SU-DHL-6 (cell line): ENCODE measurements at regions not wholly inside any gene's neighbourhood (a gene's known extent, or its start where the extent isn't known, plus 50 kb on each side); places are given as distances from the start of the nearest gene placed in this dataset.

Source experiments
- H2AFZ ChIP-seq: fragments of 200-600 bp; sonication (generic); 2 replicates; pipeline ENCODE4 v1.6.1; 2014; ENCODE audit warnings: low read depth, mild to moderate bottlenecking, moderate library complexity, mixed read lengths, antibody characterized with exemption, low read length; ENCODE audit not compliant: severe bottlenecking
- H3F3A ChIP-seq: fragments of 200-600 bp; shearing (Covaris generic); 2 replicates; pipeline ENCODE4 v1.6.0; 2016; ENCODE audit warnings: antibody characterized with exemption, mild to moderate bottlenecking; ENCODE audit not compliant: insufficient read depth
- H3K27ac ChIP-seq: fragments of 200-600 bp; sonication (generic); 2 replicates; pipeline ENCODE4 v1.5.1; 2016; ENCODE audit warnings: low read depth, mild to moderate bottlenecking, low read length, moderate library complexity, mixed read lengths
- H3K27me3 ChIP-seq: fragments of 200-600 bp; sonication (generic), shearing (Covaris generic); 2 replicates; pipeline ENCODE4 v1.6.0; 2014; ENCODE audit warnings: mild to moderate bottlenecking, low read length
- H3K36me3 ChIP-seq: fragments of 200-600 bp; sonication (generic); 2 replicates; pipeline ENCODE4 v1.6.1; 2014; ENCODE audit warnings: mild to moderate bottlenecking, low read length, mixed read lengths
- H3K4me2 ChIP-seq: fragments of 300-600, 200-600 bp; shearing (Covaris generic), sonication (generic); 2 replicates; pipeline ENCODE4 v1.6.0; 2014; ENCODE audit warnings: low read length, low read depth, mild to moderate bottlenecking; ENCODE audit not compliant: poor library complexity, severe bottlenecking
- H3K4me3 ChIP-seq: fragments of 200-600 bp; sonication (generic); 2 replicates; pipeline ENCODE4 v1.5.1; 2014; ENCODE audit warnings: antibody characterized with exemption, low read length, mild to moderate bottlenecking, mixed read lengths; ENCODE audit not compliant: insufficient read depth, poor library complexity, severe bottlenecking
- H3K79me2 ChIP-seq: fragments of 200-600 bp; sonication (generic); 2 replicates; pipeline ENCODE4 v1.6.1; 2014; ENCODE audit warnings: mild to moderate bottlenecking, low read length, moderate library complexity; ENCODE audit not compliant: insufficient read depth
- H3K9ac ChIP-seq: fragments of 200-600 bp; sonication (generic); 2 replicates; pipeline ENCODE4 v1.7.0; 2014; ENCODE audit warnings: mild to moderate bottlenecking, low read length
- H3K9me2 ChIP-seq: fragments of 200-600 bp; sonication (generic); replicated peaks from 2 replicates; pipeline ENCODE4 v1.6.1; 2014; ENCODE audit warnings: low read length; ENCODE audit not compliant: insufficient read depth
- H3K9me3 ChIP-seq: fragments of 200-600 bp; sonication (generic); 2 replicates; pipeline ENCODE4 v1.6.1; 2014; ENCODE audit warnings: low read length, mixed read lengths; ENCODE audit not compliant: insufficient read depth
- H4K20me1 ChIP-seq: fragments of 200-600 bp; sonication (generic); 2 replicates; pipeline ENCODE4 v1.6.1; 2014; ENCODE audit warnings: low read depth, mild to moderate bottlenecking, antibody characterized with exemption, low read length, moderate library complexity, mixed read lengths
- CTCF ChIP-seq: fragments of 200-600 bp; sonication (generic); IDR thresholded peaks from one replicate; pipeline ENCODE4 v1.5.1; 2017; ENCODE audit warnings: antibody characterized with exemption, mild to moderate bottlenecking, low read length, moderate library complexity; ENCODE audit not compliant: insufficient read depth, poor library complexity, severe bottlenecking
- EZH2phosphoT487 ChIP-seq: fragments of 200-600 bp; sonication (generic), shearing (Covaris generic); conservative IDR thresholded peaks from 2 replicates; pipeline ENCODE4 v1.6.1; 2018; ENCODE audit warnings: mild to moderate bottlenecking, antibody characterized with exemption, low read length, moderate library complexity, mixed read lengths

- no peaks in the 10 kb centered on the region for H3K36me3 ChIP-seq
- no peaks in the 10 kb centered on the region for H3K9me2 ChIP-seq
- H3F3A ChIP-seq = no peaks in the 10 kb centered on the region
- H3K4me2 ChIP-seq = no peak overlapping the region
- no peak overlapping the region for H3K9ac ChIP-seq
- no peaks in the 10 kb centered on the region for H3K79me2 ChIP-seq
- no peaks in the 10 kb centered on the region for H3K27me3 ChIP-seq
- no peaks in the 10 kb centered on the region for H4K20me1 ChIP-seq
- H3K27ac ChIP-seq = no peak overlapping the region
- no peak overlapping the region for H3K4me3 ChIP-seq
- TF ChIP-seq EZH2phosphoT487 = no peak
- TF ChIP-seq CTCF = no peak
- no peaks in the 10 kb centered on the region for H3K9me3 ChIP-seq
- H2AFZ ChIP-seq = peak overlapping the region; percentile 71
Measured at GRCh38 chr1:190949939-190950338, 472.3 kb upstream of the BRINP3 start.

DNA sequence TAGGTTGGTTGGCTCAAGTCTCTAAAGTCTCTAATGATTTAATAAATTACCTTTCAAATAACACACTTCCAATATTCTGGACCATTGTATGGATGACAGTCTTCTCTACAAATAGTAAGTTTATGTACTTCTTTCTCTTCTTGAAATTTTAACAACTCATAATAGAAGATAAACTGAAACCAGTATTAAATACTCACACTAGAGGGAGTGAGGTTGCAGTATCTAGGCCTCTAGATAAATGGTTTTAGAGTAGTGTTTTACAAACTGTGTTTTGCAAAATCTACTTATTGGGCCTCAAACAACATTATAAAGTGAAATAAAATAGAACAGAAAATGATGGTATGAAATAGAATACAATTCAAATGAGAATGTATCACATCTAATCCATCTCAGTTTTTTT is 479.9 kb upstream of the BRINP3 start:
- TF ChIP-seq CTCF = peak; percentile 16
- no peak for TF ChIP-seq EZH2phosphoT487
- no peaks in the 10 kb centered on the region for H3K9me2 ChIP-seq
- H3K79me2 ChIP-seq = no peaks in the 10 kb centered on the region
- H4K20me1 ChIP-seq = no peaks in the 10 kb centered on the region
- H3K27ac ChIP-seq = no peak overlapping the region
- H3K4me2 ChIP-seq = no peak overlapping the region
- H3F3A ChIP-seq = no peaks in the 10 kb centered on the region
- peak overlapping the region; percentile 12 for H2AFZ ChIP-seq
- H3K36me3 ChIP-seq = no peaks in the 10 kb centered on the region
- no peaks in the 10 kb centered on the region for H3K27me3 ChIP-seq
- H3K4me3 ChIP-seq = no peak overlapping the region
- H3K9ac ChIP-seq = no peak overlapping the region
- no peaks in the 10 kb centered on the region for H3K9me3 ChIP-seq

DNA sequence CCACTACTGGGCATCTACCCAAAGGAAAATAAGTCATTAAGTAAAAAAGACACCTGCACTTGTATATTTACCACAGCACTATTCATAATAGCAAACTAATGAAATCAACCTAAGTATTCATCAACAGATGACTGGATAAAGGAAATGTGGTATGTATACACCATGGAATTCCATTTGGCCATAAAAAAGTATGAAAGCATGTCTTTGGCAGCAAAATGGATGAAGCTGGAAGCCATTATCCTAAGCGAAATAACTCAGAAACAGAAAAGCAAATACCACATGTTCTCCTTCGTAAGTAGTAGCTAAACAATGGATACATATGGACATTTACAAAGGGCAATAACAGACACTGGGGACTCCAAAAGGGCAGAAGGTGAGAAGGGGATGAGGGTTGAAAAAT is 485.7 kb upstream of the BRINP3 start:
- H3K27me3 ChIP-seq = no peaks in the 10 kb centered on the region
- TF ChIP-seq EZH2phosphoT487 (no peak), CTCF (no peak)
- no peak overlapping the region for H3K4me2 ChIP-seq
- no peak overlapping the region for H3K9ac ChIP-seq
- H3K27ac ChIP-seq = no peak overlapping the region
- H4K20me1 ChIP-seq = no peaks in the 10 kb centered on the region
- H2AFZ ChIP-seq = no peak overlapping the region
- no peaks in the 10 kb centered on the region for H3F3A ChIP-seq
- no peaks in the 10 kb centered on the region for H3K79me2 ChIP-seq
- 0 out of 2 replicates have a peak, but pooled peaks cover 2% of the 10 kb centered on the region for H3K36me3 ChIP-seq
- no peaks in the 10 kb centered on the region for H3K9me3 ChIP-seq
- H3K4me3 ChIP-seq = no peak overlapping the region
- no peaks in the 10 kb centered on the region for H3K9me2 ChIP-seq
